Endometrium (tissue), 2 donors: ENCODE measurements at regions not wholly inside any gene's neighbourhood (a gene's known extent, or its start where the extent isn't known, plus 50 kb on each side); places are given as distances from the start of the nearest gene placed in this dataset.
"Not testable (repeated sequence)": the region's sequence is repeated elsewhere in the genome, so short reads cannot be mapped to it uniquely, and the experiment has no call there.

Source experiments
- FAIRE-seq: peaks from 2 replicates; lab custom pipeline; 2012; peaks lifted over from hg19 to GRCh38; lab: Jason Lieb, UNC
- donor health status: control.
- donor health status: control.

DNA sequence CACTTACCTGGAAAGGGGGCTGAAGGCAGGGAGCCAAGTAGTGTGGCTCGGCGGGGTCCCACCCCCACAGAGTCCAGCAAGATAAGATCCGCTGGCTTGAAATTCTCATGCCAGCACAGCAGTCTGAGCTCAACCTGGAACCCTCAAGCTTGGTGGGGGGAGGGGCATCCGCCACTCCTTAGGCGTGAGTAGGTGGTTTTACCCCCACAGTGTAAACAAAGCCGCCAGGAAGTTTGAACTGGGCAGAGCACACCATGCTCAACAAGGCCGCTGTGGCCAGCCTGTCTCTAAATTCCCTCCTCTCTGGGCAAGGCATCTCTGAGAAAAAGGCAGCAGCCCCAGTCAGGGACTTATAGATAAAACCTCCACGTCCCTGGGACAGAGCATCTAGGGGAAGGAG is 156.3 kb downstream of the KBTBD8 start:
- no peak for FAIRE-seq

DNA sequence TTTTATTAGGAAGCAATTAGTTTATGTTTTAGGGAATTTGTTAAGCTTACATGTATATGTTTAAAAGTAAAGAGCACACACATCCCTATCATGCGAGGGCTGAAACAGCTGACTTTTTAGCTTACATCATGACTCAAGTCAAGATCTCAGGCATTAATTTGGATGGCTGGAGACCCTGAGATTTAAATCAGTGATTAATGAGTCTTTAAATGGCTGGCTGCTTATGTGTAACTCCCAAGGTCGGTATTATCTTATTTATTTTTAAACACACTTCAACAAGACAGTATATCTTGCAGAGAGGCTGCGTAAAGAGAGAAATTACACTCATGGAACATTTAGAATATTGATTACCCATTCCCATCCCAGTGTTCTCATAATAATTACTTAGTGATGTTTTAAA is 169.4 kb downstream of the KBTBD8 start:
- no peak for FAIRE-seq

DNA sequence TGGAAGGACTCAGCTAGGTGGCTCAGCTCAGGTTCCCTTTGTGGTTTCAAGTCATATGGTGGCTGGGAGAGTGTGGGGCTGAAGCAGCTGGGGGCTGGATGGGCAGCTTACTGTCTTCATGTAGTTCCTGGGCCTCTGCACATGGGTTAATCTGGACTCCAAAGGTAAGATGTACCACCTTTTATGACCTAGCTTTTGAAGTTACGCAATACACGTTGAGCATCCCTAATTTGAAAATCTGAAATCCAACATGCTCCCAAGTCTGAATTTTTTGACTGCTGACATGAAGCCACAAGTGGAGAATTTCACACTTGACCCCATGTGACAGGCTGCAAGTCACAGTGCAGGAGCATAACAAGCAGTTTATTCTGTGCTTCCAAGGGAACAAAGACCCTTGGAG is 173.7 kb downstream of the KBTBD8 start:
- no peak for FAIRE-seq

DNA sequence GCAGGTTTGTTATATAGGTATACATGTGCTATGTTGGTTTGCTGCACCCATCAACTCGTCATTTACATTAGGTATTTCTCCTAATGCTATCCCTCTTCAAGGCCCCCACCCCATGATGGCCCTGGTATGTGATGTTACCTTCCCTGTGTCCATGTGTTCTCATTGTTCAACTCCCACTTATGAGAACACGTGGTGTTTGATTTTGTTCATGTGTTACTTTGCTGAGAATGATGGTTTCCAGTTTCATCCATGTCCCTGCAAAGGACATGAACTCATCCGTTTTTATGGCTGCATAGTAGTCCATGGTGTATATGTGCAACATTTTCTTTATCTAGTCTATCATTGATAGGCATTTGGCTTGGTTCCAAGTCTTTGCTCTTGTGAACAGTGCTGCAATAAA is 175.0 kb downstream of the KBTBD8 start:
- not testable (repeated sequence) for FAIRE-seq

DNA sequence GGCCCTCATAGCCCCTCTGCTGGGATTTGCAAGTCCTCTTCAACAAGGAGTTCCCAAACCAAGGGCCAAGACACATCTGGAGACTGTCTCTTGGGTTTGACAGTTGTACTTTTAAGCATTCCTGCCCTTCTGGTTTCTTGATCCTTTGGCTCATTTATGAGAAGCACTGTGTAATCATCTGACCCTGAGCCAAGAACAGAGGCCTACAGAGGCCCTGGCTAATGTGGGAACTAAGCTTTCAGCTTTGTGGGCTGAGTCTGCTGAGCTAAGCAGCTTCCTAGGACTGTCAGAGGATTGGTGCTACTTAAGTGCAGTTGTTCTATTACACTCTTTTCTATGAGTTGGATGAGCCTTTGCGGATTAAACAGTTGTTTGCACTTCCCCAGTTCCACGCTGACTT is 178.3 kb downstream of the KBTBD8 start:
- no peak for FAIRE-seq

DNA sequence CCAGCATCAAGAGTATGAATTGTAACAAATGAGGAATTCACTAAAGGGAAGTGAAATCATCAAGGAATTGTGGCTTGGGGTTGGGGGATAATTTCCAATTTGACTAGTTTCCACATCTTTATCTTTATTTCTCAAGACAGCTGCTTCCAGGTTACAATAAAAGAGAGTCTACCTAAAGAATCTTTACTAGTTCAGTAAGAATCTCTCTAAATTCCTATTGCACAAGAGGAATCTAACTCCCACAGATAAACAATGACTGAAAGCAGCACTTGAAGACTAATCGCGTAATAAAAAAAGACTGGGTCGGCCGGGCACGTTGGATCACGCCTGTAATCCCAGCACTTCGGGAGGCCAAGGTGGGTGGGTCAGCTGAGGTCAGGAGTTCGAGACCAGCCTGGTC is 194.4 kb downstream of the KBTBD8 start:
- no peak for FAIRE-seq

DNA sequence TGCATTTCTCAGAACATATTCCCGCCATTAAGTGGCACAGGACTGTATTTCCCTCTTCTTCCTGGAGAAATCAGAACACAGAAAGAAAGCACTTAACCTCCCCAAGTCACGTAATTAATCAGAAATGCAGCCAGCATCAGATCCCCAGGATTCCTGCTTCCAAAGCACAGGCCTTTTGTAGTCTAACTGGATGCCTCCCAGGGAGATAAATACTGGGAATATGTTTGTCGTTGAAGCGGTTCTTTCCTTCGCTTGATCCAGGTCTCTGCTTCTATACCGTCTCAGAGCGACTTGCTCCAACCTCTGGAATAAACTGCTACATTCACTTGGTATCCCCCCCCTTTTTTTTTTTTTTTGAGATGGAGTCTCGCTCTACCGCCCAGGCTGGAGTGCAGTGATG is 198.6 kb downstream of the KBTBD8 start:
- no peak for FAIRE-seq

DNA sequence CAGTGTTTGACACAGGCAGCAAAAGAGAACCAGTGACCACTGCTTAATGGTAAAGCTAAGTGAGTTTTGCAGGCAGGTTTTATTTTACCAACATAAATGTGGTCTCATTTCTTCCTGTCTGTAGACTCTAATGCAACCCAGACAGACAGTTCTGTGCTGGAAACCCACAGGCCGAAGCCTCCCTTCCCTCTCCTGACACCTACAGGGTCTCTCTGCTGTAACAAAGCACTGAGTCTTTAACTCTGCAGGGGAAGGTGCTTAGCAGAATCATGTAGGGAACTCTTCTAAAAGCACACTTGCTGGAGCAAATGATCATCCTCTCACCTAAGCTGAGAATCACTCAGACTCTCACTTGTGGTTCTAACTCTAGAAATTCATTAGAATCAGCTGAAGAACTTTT is 200.3 kb downstream of the KBTBD8 start:
- no peak for FAIRE-seq

DNA sequence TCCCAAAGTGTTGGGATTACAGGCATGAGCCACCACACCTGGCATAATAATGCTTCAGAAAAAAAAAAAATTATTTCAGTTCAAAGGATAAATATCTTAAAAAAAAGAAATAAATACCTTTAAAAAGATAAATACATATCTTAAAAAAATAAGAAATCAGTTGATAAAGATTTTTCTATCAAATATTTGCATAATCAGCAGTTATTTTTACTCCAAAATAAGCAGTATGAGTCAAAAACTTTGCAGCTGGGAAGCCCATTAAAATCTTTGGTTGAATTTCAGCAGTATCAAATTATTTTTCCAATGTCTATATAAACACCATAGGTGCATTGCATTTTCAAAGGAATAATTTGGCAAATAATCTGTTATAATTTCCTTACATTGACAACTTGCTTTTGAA is 202.5 kb downstream of the KBTBD8 start:
- FAIRE-seq: no peak

DNA sequence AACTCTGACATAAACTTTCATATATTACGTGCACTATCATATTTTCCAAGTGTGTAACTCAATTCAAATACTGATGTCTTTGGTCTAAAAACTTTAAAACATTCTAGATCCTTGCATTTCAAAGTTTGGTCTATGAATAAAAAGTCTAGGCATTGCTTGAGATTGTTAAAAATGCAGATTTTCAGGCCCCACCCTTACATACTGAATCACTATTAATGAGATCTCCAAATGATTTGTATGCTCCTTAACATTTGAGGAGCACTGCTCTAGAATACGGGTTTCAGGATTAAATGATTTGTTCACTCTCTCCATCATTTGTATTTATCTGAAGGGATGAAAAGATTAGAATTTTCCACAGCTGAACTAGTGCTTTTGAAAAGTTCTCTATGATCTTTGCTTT is 202.9 kb downstream of the KBTBD8 start:
- FAIRE-seq: no peak

DNA sequence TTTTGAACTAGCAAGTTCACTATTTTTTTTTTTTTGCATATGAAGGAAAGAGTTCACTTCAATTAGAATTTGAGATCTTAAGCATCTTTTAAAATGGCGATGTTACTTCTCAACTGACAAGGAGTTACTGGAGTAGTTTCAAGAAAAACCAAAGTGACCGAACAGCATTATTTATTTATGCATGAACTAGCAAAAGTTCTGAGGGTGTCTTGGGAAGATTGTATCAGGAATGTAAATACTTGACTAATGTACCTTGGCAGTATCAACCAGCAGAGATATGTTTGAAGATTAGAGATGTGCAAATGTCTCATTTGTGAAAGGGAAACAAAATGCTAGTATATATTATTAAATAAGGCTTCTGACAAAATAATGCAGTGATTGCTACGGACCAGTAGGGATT is 203.9 kb downstream of the KBTBD8 start:
- no peak for FAIRE-seq

DNA sequence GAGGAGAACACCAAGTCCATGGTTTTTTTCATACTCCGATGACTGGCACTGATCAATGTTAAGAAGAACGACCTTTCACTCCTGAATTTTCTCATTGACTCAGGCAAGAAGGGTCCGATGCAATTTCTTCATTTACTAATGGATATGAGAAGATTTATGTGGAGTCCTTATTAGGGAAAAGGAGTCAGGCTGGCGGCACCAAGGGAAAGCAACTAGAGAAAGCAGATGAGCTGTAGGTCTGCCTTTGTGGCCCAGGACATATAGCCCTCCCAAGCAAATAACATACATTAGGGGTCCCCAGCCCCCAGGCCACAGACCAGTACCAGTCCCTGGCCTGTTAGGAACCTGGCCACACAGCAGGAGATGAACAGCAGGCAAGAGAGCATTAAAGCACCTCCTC is 206.8 kb downstream of the KBTBD8 start:
- FAIRE-seq: no peak

DNA sequence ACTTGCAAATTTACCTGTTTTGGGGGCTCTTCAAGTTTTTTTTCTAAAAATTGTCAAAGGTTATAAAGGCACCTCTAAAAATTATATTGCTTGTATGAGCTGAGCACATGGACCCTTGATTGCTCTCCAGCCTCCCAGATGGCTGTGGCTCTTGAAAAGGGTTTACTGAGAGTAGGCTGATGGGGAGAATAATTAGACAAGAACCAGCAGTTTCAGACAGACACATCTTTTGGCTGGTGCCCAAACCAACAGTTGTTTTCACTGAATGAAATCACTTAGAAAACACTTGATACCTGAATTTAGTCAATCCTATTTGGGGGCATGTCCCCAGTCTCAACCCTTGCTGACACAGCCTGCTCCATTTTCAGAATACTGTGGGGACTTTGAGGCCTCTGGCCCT is 217.6 kb downstream of the KBTBD8 start:
- FAIRE-seq: no peak

DNA sequence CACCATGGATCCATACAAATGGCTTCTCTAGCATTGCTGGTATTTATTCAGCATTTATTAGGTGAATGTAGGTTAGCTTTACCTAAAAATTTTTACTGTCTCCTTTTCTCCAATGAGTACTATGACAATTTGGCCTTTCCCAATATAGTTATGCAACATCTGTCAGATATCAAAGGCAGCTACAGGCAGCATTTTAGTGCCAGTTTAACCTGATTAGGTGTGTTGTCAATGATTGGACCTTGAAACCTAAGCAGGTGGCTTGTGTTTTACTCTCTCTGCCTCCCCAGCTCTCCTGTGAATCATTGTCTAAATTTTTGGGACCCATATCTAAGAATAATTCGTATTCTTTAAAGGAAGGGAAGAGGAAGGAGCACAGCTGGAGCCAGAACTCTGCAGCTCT is 228.9 kb downstream of the KBTBD8 start:
- no peak for FAIRE-seq

DNA sequence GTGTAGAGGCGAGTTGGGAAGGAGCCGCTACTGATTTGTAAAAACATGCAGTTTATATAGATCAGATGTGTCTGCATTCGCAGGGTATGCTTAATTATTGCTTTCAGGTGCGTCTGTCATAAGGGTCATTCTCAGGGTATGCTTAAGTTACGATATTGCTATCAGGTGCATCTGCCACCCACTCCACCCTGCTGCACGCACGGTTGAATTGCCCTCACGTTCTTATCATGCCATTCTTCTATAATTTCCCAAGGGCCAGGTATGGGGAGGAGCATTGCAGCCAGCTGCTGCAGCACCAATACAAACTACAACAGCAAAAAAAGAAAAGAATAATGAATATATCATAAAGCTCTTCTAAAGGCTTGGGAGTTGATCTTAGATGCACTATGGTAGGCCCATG is 230.0 kb downstream of the KBTBD8 start:
- no peak for FAIRE-seq

DNA sequence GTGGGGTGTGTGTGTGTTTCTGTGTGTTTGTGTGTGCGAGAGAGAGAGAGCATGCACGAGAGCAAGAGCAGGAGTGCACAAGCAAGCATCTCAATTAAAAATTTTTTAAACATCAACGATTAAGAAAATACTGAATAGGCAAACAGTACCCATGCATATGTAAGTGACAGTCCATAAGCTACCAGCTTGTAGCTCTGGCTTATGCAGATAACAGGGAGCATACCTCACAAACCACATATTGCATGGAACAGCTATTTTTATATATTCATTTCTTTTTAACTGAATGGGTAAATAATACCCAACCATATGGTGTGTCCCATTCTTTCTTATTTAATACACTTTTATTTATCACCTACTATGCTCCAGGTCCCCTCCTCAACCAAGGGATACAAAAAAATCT is 234.5 kb downstream of the KBTBD8 start:
- no peak for FAIRE-seq

DNA sequence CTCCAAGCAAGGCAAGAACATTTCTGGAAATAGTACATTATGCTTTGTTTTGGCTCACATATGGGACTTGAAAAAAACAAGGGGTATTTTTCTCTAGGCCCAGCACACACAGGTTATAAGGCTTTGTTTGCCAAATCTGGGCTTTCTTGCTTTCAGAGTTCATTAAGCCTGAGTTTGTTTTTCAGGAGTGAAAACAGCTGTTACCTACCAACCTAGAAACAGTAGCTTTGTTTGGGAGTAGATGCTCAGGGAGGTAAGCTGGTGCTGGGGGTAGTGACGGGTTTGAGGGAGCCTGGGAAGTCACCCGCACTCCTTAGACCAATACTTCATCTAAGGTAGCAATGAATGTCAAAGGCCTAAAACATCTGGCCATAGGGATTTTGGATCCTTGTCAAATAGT is 241.2 kb downstream of the KBTBD8 start:
- no peak for FAIRE-seq

DNA sequence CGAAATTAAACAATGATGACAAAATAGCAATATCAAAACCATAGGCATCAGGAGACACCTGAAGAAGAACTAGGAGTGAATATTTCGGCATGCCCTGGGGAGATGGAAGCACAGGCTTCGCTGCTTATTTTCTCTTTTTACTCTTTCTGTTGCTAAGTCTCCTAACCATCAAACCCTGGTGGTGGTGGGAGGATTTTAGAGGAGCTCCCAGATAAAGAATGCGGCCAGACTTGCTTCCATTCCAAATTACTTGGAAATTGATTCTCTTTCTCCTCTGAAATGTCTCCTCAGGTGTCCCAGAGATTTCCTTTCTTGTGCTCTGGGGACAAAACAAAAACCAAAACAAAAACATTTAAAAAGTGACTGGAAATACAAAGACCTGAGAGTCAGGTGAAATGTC is 243.0 kb downstream of the KBTBD8 start:
- no peak for FAIRE-seq

DNA sequence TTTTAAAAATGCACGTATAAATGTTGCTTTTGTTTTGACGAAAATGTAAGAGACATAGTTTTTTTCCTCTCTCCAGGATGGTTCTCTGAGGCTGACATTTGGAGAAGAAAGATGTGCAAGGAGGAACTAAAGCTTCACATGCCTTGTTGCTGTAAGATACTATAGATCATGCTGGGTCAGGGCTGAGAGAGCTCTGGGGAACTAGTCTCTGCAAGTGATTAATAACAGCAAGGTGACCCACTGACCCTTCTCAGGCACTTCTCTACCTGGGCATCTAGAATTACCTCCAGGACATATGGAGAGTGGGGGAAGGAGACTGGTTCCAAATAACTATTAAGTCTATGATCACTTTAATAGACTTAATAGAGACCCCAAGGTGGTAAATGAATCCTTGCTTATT is 246.0 kb downstream of the KBTBD8 start:
- no peak for FAIRE-seq

DNA sequence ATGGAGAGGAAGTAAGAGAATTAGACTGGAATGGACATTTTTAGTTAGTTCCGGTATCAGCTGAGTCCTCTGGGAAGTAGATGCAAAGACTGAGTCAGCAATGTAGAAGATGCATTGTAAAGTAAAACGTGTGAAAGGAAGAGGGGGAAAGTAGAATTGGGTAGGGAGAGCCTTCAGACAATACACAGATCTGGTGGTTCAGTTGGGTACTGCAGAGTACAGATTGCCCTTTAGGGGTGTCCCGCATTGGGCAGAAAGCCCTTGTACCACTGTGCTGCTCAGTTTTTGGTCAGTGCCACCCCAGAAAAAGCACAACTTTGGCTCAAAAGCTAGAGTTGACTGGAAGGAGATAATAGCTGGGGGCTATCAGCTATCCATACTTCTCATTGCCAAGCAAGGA is 247.4 kb downstream of the KBTBD8 start:
- no peak for FAIRE-seq

DNA sequence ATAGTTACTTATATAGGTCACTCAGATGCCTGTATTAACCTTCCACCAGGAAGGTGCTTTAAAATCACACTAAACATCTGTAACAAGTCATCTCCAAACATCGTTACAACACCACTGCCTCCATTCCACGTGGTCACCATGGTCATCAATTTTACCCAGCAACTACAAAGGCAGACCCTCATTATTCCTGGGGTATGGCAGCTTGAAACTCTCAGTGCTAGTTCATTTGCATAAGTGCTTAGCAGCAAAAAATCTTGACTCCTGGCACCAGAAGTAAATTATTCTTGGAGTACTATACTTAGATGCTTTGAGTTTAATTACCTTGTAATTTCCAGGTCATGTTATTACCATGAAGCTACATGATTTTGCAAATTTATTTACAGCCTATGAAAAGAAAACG is 250.6 kb downstream of the KBTBD8 start:
- no peak for FAIRE-seq

DNA sequence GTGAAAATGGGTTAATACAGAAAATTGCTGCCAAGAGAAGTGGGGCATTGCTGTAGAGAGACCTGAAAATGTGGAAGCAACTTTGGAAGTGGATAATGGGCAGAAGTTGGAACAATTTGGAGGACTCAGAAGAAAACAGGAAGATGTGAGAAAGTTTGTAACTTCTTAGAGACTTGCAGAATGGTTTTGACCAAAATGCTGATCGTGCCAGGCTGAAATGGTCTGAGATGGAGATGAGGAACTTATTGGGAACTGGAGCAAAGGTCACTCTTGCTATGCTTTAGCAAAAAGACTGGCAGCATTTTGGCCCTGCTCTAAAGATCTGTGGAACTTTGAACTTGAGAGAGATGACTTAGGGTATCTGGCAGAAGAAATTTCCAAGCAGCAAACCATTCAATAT is 254.8 kb downstream of the KBTBD8 start:
- FAIRE-seq: not testable (repeated sequence)

DNA sequence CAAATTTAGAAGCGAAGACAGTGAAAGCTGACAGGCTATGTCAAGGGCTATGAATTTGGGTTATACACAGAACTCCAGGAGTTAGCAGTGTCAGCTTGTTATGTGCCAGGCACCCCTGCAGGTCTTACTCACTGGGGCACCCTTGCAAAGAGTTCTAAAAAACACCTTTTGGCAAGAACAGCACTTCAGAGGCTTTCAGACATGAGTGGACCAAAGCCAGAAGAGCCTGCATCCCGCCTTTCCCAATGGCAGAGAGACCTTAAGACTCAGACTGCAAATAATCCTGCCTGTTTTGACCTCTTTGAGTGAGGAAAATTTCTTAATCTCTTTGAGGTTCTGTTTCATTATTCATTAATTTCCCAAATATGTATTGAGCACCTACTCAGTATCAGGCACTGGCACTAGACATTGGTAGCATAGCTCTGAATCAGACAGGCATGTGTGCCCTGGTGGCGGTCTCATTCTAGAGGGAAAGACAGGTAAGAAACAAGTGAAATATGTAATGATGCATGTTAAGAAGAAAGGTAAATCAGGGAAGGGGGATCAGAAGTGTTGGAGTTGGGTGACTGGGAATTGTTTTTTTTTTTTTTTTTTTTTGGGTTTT is 280.0 kb downstream of the KBTBD8 start:
- FAIRE-seq: no peak

DNA sequence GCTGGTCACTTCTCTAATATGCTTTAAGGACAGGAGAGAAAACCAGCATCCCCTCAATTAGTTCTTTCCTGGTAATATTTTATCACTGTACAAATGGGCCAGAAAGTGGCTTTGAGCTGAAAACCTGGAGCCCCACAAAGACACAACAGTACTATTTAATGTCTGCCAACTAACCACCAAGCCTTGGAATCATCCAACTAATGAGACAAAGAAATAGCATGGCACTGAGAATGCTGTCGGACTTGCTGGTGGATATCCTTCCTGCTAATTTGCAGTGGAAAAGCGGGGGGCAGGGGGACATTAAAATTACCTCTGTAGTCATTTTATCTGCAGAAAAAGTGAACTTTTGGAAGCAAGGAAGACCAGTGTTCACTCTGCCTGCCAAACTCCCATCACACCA is 288.5 kb downstream of the KBTBD8 start:
- no peak for FAIRE-seq

DNA sequence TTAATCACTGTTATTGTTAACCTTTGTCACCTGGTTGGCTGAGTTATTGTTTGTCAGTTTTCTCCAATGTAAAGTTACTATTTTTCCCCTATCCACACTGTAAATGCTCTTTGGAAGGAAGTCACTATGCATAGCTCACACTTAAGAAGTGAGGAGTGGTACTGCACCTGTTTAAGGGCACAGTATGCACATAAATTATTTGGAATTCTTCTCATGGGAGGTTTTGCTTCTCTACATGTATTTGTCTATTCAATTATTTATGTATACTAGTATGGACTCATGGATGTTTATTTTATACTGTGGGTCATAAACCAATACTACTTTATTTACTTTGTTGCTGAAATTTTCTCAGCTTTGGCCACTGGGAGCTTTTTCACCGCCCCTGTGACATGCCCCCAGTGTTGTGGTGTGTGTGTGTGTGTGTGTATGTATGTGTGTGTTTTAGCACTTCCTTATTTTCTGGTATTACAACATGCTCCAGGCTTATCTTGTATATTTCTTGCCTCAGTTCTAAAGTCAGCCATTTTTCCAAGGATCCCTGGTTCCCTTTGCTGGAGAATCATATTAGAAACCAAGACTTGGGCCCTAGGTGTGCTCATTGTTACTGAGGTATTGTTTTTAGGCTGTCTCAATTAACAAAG is 290.5 kb downstream of the KBTBD8 start:
- no peak for FAIRE-seq
